MM.1S (cell line): ENCODE measurements at regions not wholly inside any gene's neighbourhood (a gene's known extent, or its start where the extent isn't known, plus 50 kb on each side); places are given as distances from the start of the nearest gene placed in this dataset.

Experiments
- DNase-seq: peaks from one replicate; pipeline ENCODE4 v3.0.0-alpha.2; 2015
- H2AFZ ChIP-seq: fragments of 300-600 bp; sonication (generic); 2 replicates; pipeline ENCODE4 v1.6.0; 2016; ENCODE audit warnings: antibody characterized with exemption, low read length
- H3F3A ChIP-seq: fragments of 300-600 bp; sonication (generic); 2 replicates; pipeline ENCODE4 v1.6.1; 2016; ENCODE audit warnings: mild to moderate bottlenecking, antibody characterized with exemption, low read length, moderate library complexity, mixed read lengths; ENCODE audit not compliant: insufficient read depth
- H3K27ac ChIP-seq: fragments of 300-600 bp; sonication (generic); 2 replicates; pipeline ENCODE4 v1.5.1; 2016; ENCODE audit warnings: mild to moderate bottlenecking, low read length
- H3K27me3 ChIP-seq: fragments of 300-600 bp; sonication (generic); replicated peaks from 2 replicates; pipeline ENCODE4 v1.6.0; 2016; ENCODE audit warnings: low read length; ENCODE audit not compliant: insufficient read depth
- H3K36me3 ChIP-seq: fragments of 300-600 bp; sonication (generic); replicated peaks from 2 replicates; pipeline ENCODE4 v1.6.1; 2016; ENCODE audit warnings: mild to moderate bottlenecking, low read length, mixed read lengths; ENCODE audit not compliant: insufficient read depth
- H3K4me1 ChIP-seq: fragments of 300-600 bp; sonication (generic); 2 replicates; pipeline ENCODE4 v1.6.1; 2016; ENCODE audit warnings: low read length, mixed read lengths
- H3K4me2 ChIP-seq: fragments of 300-600 bp; sonication (generic); 2 replicates; pipeline ENCODE4 v1.6.0; 2016; ENCODE audit warnings: low read depth, low read length
- H3K4me3 ChIP-seq: fragments of 300-600 bp; sonication (generic); 2 replicates; pipeline ENCODE4 v1.5.1; 2016; ENCODE audit warnings: low read length, mixed read lengths
- H3K79me2 ChIP-seq: fragments of 300-600 bp; sonication (generic); 2 replicates; pipeline ENCODE4 v1.6.1; 2016; ENCODE audit warnings: mixed run types, low read length, mixed read lengths
- H3K9ac ChIP-seq: fragments of 300-600 bp; sonication (generic); 2 replicates; pipeline ENCODE4 v1.6.1; 2016; ENCODE audit warnings: low read length, mixed read lengths
- H3K9me2 ChIP-seq: fragments of 300-600 bp; sonication (generic); replicated peaks from 2 replicates; pipeline ENCODE4 v1.6.1; 2016; ENCODE audit warnings: mild to moderate bottlenecking, low read length, mixed read lengths; ENCODE audit not compliant: insufficient read depth
- H3K9me3 ChIP-seq: fragments of 300-600 bp; sonication (generic); replicated peaks from 2 replicates; pipeline ENCODE4 v1.6.1; 2016; ENCODE audit warnings: mild to moderate bottlenecking, low read length, mixed read lengths; ENCODE audit not compliant: insufficient read depth
- H4K20me1 ChIP-seq: fragments of 300-600 bp; sonication (generic); 2 replicates; pipeline ENCODE4 v1.6.1; 2016; ENCODE audit warnings: mild to moderate bottlenecking, low read length, moderate library complexity, mixed read lengths; ENCODE audit not compliant: insufficient read depth
- CTCF ChIP-seq: fragments of 300-600 bp; sonication (generic); IDR thresholded peaks from 2 replicates; pipeline ENCODE4 v1.5.1; 2016; ENCODE audit warnings: antibody characterized with exemption, low read length, mixed read lengths
- EZH2 ChIP-seq: fragments of 300-600 bp; sonication (generic); optimal IDR thresholded peaks from 2 replicates; pipeline ENCODE3; 2017; ENCODE audit warnings: low read depth, mild to moderate bottlenecking, antibody characterized with exemption, low read length, mixed read lengths
- EZH2phosphoT487 ChIP-seq: fragments of 300-600 bp; sonication (generic); IDR thresholded peaks from 2 replicates; pipeline ENCODE4 v1.6.1; 2018; ENCODE audit warnings: antibody characterized with exemption, low read length

- H3K9ac ChIP-seq: peak overlapping the region; percentile 52
- H3K27me3 ChIP-seq: no peaks in the 10 kb centered on the region
These were observed 95.8 kb upstream of the EGFL6 start for GRCh38 chrX:13473442-13474163.

GRCh38 chrX:13472975-13473374, 96.4 kb upstream of the EGFL6 start:
- no peak for DNase-seq
- H3K27ac ChIP-seq: peak overlapping the region; percentile 85; the same call in 1 of the 2 replicates
- TF ChIP-seq CTCF: no peak
- no peak for TF ChIP-seq EZH2phosphoT487
- no peak for TF ChIP-seq EZH2
- H3K9me2 ChIP-seq: no peaks in the 10 kb centered on the region
- no peaks in the 10 kb centered on the region for H3F3A ChIP-seq
- peak overlapping the region; percentile 64; the same call in 1 of the 2 replicates for H2AFZ ChIP-seq
- H4K20me1 ChIP-seq: no peaks in the 10 kb centered on the region
- H3K27me3 ChIP-seq: no peaks in the 10 kb centered on the region
- no peak overlapping the region; the same call in 1 of the 2 replicates for H3K4me3 ChIP-seq
- no peaks in the 10 kb centered on the region for H3K36me3 ChIP-seq
- no peaks in the 10 kb centered on the region for H3K79me2 ChIP-seq
- no peaks in the 10 kb centered on the region for H3K9me3 ChIP-seq
- peak overlapping the region; percentile 71 for H3K4me2 ChIP-seq
- peaks cover 10% of the 10 kb centered on the region; the same call in 1 of the 2 replicates for H3K4me1 ChIP-seq
- no peak overlapping the region; the same call in 1 of the 2 replicates for H3K9ac ChIP-seq

More at GRCh38 chrX:13473442-13474163, 95.8 kb upstream of the EGFL6 start:
- H2AFZ ChIP-seq: peak overlapping the region; percentile 64
- TF ChIP-seq EZH2phosphoT487 (no peak), EZH2 (no peak), CTCF (no peak)
- H3K27ac ChIP-seq: peak overlapping the region; percentile 85
- peaks cover 10% of the 10 kb centered on the region; the same call in 1 of the 2 replicates for H3K4me1 ChIP-seq
- H3K9me2 ChIP-seq: no peaks in the 10 kb centered on the region
- no peaks in the 10 kb centered on the region for H3K36me3 ChIP-seq
- H3F3A ChIP-seq: no peaks in the 10 kb centered on the region
- no peaks in the 10 kb centered on the region for H4K20me1 ChIP-seq
- peak overlapping the region; percentile 38 for H3K4me3 ChIP-seq
- H3K4me2 ChIP-seq: peak overlapping the region; percentile 71
- H3K9me3 ChIP-seq: no peaks in the 10 kb centered on the region
- DNase-seq: peak; percentile 16
- no peaks in the 10 kb centered on the region for H3K79me2 ChIP-seq

GRCh38 chrX:13471269-13471668, 98.1 kb upstream of the EGFL6 start:
- Histone ChIP-seq H3K27ac (no peak overlapping the region), H3K9me2 (no peaks in the 10 kb centered on the region), H3K4me3 (no peak overlapping the region), H3K27me3 (no peaks in the 10 kb centered on the region), H3K9ac (no peak overlapping the region), H2AFZ (no peak overlapping the region), H3K4me2 (no peak overlapping the region), H4K20me1 (no peaks in the 10 kb centered on the region), H3K4me1 (peaks cover 10% of the 10 kb centered on the region; the same call in 1 of the 2 replicates), H3K36me3 (no peaks in the 10 kb centered on the region), H3K9me3 (no peaks in the 10 kb centered on the region), H3F3A (no peaks in the 10 kb centered on the region), H3K79me2 (no peaks in the 10 kb centered on the region)
- TF ChIP-seq EZH2 (no peak), CTCF (no peak), EZH2phosphoT487 (no peak)
- no peak for DNase-seq
